Fibroblast of skin of scalp (primary cell): ENCODE measurements at regions not wholly inside any gene's neighbourhood (a gene's known extent, or its start where the extent isn't known, plus 50 kb on each side); places are given as distances from the start of the nearest gene placed in this dataset.

ENCODE experiments used
- DNase-seq: peaks from one replicate; pipeline ENCODE4 v3.0.0-alpha.2; 2013

DNA sequence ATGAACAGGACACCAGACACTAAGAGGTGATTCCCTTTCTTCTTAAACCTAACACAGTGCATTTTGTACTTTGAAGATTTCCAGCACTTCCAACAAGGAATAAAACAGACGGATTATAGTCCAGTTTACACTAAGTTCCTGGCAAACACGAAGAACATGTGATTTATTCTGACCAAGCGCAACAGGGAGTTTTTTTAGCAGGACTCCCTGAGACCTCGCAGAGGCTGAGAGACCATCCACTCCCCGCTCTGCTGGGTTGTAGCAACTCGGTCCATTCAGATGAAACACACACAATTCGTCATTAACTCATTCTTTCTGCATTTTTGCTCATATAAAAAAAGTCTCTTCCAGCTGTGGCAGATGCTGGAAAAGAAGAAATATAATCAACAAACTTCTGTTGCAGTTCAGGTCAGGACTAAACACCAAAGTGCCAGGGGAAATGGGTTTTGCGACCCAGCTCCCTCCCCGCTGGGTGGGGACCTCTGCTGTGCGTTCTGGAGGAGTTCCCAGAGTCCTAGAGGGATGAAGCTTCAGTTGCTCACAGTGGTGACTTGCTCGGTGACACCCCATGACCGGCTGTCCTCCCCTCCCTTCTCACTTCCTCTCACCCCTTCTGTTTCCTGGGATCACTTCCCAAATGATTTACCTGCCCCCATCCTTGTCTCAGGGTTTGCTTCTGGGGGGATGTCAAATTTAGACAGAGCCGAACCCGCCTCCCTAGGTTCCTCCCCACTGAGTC, 52.5 kb downstream of the KCNF1 start:
- peak; percentile 12 for DNase-seq

DNA sequence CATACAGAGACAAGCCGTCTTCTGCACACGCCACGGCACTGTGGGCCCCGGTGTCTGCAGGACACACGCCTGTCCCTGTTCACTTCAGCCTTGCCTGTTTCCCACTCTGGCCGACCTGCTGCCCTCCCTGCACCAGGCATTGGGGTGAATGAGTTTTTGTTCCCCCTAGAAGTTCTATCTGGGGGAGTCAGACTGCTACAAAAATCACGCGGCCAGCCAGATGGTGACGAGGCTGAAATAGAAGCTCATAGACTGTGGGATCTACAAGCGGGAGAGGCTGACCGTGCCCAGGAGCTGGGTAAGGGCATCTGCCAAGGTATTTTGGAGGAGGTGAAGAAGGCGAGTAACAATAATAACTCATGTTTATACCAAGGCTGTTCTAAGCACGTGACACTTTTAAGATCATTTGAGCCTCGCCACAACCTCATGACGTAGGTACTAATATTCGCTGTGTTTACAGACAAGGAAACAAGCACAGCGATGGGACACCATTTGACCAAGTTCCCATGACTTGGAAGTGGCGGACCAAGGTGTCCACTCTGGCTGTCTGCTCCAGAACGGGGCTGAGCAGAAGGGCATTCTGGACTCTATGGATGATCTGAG, 53.6 kb downstream of the KCNF1 start:
- DNase-seq = no peak

DNA sequence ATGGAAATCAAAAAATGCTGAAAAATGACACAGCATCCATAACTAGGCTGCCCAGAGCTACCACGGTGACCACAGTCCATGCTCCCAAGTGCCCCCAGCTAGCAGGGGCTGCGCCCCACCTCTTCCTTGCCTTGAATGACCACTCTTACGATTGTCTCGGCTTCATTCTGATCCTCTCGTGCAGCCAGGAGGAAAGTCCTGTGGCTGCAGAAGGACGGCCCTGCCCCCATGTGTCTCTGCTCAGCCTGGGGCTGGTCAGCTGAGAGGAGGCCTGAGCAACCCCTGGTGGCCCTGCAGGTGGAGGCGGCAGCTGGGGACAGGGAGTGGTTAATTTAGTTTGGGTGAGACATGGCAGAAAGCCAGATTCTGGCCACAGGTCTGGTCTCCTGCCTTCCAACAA, 54.3 kb downstream of the KCNF1 start:
- DNase-seq = no peak

DNA sequence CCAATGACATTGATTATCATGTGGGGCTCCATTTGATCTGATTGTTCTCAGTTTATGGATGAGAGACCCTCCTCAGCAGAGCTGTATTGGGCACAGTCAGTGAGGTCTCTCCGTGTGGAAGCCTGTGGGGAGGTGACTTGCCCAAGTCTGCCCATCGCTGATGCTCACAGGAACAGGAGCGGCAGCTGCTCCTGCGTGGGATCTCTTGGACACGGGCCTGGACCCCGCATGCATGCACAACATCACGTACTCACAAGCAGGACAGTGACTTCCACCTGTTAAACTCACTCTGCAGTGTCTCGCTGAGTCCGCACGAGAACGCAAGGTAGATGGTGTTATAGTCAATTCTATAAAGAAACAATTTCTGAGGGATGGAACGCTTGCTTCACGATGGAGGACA, 55.0 kb downstream of the KCNF1 start:
- DNase-seq = no peak

DNA sequence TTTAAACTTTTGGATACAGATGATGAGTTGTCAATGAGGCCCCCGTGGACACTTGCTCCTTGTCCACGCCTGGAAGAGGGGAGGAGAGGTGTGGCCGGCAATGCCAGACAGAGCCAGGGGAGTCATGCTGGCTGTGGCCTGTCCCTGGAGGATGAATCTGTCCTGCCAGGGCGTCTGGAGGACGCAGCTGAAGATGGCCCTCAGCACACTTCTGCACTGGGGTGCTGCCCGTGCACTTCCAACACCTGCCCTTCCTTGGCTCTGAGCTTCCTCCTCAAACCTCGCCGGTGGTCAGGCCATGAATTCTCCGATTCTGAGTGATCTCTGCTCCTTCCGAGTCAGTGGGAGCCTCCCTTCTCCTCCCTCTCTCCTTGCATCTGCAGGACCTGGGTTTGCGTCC, 56.4 kb downstream of the KCNF1 start:
- DNase-seq = no peak

DNA sequence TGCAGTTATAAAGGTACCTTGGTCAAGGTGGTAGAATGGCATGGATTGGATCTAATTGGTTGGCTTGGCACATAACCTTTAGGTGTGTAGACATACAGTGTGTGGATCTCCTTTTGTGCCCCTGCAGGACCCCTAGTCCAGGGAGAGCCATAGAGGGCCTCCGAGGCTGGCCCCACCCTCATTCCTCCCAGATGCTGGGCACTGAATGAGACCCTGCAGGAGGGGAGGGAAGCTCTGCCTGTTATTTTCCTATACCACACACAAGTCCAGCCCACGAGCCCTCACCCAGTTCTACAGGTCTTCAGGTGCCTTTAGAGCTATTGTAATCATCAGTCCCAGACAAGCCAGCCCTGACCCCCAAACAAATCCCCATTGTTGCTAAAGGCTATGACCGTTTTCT, 58.9 kb downstream of the KCNF1 start:
- no peak for DNase-seq

DNA sequence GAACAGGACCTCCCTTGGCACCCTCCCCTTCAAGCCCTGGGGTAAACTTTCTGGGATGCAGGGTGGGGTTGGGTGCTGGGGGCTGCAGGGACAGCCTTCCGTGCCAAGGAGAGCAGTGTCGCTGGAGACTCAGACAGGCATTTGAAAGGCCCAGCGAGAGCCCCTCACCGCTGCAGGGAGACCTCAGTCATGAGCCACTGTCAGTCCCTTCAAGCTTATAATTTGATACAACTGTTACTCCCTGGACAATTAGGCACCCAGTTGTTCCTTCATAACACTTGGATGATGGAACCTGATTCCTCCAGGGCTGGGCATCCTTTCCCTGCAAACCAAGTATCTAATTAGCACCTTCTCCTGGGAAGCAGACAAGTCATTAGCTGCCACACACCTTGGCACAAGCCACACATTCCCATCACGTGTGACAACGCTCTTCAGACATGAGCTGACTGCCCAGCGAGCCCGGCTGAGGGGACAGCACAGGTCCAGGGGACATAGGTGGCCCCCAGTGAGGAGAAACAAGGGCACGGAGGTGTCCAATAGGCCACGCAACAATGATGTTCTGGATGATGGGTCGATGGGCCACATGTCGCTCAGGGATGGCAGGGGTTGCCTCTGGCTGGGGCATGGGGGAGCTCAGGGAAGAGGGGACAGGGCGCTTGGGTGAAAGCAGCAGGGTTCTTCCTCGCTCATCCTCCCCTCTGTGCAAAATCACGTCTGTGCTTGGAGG, 59.6 kb downstream of the KCNF1 start:
- DNase-seq = no peak

DNA sequence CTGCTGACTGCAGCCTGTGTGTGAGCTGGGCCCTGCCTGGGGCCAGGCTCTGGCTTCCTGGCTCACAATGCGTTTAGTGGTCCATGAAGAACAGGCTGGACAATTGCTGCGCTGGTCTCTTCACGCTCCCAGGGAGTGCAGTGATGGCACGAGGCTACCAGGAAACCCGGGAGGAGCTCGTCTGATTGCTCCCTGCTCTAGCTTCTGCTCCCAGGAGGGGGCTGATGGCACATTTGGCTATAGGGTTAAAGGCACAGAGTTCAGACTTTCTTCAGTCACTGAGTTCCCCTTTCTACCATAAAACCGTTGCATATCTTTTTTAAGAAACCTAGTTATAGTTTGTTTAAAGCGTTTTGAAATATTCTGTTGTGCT, 60.1 kb downstream of the KCNF1 start:
- DNase-seq = no peak

DNA sequence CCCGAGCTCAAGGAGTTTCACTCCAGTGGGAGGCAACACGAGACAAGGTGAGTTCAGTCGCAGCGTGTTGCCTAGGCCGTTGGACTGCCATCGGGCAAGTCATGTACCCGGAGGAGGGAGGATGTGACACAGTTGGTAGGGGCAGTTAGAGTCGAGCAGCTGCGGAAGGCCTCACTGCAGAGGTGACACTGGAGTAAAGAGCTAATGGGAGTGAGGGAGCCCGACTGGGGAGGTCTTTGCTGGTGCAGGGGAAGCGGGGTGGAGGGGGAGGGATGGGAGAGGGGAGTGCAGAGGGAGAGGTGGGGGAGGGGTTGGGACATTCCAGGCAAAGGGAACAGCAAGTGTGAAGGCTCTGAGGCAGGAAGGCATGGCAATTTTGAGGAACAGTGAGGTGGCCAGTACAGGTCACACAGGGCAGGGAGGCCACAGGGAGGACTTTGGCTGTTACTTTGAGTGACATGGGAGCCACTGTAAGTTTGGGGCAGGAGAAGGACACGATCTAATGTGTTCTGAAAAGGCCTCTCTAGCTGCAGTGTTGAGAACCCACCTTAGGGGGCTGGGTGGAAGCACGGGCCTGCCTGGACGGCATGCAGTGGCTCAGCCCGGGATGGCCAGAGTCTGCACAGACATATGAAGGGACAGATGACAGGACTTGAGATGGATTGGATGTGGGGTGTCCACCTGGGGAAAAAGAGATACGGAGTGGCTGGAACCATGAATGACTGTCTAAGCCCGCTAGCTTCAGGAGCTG, 61.1 kb downstream of the KCNF1 start:
- DNase-seq = no peak

DNA sequence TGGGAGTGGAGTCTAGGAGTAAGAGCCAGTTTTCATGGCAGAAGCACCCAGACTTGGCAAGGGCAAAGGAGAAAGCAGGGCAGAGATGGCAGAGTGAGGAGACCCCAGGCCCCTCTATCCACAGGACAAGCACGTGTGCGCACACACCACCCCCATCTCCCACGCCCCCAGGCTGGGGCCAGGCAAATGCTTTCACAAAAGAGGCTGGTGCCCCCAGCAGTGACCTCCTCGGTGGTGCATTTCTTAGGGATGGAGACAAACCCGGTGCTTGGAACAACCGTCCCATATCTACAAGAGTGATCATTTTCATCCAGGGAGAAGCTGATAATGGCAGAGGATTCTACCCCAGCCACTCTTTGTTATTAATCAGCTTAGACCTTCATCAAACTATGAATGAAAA, 62.0 kb downstream of the KCNF1 start:
- DNase-seq = no peak

DNA sequence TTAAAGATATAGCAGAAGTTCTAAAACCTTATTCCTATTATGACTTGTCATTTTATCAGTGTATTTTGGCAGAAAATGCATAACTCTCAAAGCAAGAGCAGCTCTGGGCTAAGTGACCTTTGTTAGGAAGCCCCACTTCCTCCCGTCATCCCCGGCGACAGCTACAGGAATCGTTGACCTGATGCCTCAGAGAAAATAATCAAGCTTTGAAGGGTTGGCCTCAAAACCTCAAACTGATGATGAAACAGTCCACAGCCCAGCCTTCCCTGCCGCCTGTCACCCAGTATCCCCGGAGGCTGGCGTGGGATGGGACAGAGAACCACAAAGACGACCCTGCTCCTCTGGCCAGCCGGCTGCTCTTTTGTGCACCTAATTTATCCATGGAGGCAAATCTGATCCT, 65.3 kb downstream of the KCNF1 start:
- no peak for DNase-seq

DNA sequence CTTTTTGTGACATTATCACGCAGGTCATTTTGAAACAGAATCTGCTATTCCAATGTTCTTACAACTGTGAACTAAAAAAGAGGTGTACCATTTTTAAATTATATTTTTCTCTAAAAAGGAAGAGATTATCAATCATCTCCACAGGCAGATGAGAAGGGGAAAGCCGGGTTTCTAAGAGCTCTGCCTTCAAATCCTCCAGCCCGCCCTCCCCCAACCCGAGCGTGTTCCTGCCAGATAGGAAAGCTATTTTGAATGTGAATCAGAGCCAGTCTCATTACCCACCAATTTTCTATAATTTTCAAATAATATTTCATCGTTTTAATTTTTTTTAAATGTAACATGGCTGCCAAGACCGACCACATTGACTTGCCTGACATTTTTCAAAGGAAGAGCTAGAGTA, 65.9 kb downstream of the KCNF1 start:
- no peak for DNase-seq

DNA sequence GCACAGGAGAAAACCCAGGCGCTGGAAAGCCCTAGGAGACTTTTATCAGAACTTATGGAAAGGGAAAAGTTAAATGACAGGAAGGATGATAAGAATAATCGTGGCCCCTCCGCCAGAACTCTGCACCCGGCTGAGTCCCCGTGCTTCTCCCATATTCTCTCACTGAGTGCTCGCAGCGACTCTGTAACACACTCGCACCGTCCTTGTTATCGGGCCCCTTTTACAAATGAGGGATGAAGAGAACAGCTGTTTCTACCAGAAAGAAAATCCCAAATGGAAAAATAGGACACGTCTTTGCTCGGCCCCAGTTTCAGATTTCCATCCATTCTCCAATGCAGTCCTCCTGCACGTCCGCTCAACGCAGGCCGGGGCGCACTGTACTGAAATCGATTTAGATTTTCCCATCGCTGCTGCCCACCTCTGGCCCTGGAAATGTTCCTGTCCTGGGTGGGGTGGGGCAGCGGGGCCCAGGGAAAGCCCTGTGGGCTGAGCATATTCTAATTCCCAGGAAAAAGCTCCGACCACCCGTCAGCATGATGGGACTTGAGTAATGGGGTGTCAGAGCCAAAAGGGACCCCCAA, 66.4 kb downstream of the KCNF1 start:
- DNase-seq = no peak

DNA sequence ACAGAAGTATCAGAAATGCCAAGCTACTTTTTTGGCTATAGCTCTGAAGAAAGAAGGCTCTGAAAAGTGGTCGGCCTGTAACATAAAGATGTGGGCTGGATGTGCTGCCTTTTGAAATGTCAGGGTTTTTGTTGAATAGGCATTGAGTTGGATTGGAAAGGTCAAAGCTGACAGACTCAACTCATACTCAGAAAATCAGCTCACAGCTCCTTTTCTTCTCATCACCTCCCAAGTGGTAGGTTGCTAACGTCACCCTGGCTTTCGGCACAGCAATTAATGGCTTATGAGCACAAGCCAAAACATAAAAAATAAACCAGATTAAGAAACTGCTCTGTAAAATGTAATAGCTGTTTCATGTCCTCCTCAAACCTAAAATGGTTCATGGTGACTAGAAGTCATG, 68.3 kb downstream of the KCNF1 start:
- no peak for DNase-seq

DNA sequence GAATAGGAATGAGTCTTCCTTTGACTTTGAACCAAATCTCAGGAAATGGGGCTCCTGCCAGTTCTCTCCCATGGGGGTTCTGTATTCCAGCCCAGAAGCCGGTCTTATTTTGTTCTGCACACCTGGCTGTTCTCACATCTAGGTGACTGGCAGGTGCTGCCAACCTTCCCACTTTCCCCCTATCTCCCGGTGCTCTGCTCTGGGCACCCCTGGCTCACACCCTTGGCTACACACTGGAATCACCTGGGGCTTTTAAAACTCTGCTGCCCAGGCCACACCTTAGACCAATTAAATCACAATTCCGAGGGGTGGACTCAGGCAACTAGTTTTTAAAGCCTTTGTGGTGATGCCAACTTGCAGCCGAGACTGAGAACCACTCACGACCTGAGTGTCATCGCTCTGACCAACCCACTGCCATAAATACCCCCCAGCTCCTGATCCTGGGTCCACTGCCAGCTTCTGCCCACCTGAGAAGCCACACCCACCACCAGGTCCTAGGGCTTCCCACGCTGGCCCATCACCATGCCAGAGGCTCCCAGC, 69.2 kb downstream of the KCNF1 start:
- DNase-seq = no peak

DNA sequence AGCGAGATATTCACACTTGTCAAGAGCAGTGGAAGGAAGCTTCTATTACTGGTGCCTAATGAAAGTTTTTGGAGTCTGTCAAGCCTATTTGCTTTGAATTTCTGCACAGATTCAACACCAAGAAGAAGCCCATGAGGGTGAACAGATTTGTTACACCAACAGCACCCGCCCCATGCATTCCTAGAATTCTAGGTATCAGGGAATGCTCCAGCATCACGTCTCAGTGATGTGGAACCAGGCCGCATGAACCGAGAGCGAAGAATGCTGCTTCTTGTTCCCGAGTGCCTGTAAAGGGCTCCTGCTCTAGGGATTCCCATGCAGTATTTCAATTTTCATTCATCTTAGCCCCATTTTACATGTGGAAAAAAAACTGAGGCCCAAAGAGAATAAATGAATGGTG, 69.7 kb downstream of the KCNF1 start:
- DNase-seq = no peak

DNA sequence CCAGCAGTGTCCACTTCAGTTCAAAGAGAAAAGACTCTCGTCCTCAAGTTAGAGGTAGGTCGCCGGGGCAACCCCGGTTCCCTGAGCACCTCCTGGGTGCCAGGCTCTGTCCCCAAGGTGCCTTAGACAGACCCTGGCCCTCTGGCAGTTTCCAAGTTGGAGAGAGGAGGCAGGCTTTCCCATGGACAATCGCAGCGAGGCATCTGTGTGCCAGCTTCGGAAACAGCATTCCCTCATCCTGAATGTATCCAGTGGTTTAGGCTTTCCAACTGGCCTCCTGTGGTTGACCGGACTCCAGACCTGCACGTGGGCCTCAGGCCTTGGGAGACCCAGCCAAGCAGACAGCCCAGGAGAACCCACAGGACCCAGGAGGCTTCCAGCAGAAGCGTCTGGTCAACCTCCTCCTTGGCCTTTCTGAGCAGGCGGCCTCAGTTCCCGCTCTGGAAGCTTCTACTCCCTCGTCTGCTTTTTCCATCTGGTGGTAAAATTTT, 70.3 kb downstream of the KCNF1 start:
- no peak for DNase-seq

DNA sequence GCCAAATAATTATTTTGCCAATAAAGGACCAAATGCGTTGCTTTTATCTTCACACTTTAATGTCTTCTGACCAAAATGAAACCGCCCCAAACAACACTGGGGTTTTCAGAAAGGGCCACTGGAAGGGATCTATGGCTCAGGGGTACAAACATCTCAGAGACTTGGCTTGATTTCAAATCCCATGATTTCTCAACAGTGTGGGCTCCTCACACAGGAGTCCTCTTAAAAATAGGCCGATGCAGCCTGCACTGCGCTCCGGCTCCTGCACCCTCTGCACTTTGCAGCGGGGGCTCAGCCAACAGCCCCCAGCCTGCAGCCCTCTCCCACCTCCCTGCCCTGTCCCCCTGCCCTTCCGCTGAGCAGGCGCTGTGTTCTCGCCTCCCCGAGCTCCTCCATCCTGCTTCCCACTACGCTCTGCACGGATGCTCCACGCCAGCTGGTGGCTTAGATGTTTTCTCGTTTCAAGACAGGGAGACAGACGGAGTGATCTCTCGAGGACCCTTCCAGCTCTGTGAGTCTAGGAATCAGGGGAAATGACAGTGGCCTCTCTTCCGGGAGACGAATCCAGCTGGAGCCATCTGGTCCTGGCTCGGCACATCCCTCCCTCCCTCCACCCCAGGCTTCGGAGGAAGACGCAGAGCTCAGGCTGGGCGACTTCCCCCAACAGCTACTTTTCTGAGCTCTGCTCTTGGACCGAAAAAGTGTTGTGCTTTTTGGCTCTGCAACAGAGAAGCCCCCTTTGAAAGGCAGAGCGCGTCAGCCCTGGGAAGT, 71.4 kb downstream of the KCNF1 start:
- DNase-seq = no peak

DNA sequence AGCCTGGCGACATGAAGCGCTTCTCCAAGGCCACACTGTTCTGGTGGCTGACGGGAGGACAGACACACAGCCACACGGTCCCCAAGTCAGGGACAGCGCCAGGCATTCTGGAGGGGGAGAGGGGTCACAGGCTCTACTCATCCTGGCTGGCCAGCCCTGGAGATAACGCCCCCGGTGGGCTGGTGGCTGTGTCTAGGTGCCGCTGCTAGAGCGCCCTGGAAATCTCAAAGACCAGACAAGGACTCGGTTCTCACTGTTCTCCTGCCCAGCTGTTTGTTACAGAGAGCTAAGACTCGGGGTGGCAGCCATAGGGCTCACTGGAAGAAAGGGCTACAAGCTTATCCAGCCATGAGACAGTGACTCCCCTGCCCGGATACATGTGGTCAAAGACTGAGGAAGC, 72.0 kb downstream of the KCNF1 start:
- no peak for DNase-seq

DNA sequence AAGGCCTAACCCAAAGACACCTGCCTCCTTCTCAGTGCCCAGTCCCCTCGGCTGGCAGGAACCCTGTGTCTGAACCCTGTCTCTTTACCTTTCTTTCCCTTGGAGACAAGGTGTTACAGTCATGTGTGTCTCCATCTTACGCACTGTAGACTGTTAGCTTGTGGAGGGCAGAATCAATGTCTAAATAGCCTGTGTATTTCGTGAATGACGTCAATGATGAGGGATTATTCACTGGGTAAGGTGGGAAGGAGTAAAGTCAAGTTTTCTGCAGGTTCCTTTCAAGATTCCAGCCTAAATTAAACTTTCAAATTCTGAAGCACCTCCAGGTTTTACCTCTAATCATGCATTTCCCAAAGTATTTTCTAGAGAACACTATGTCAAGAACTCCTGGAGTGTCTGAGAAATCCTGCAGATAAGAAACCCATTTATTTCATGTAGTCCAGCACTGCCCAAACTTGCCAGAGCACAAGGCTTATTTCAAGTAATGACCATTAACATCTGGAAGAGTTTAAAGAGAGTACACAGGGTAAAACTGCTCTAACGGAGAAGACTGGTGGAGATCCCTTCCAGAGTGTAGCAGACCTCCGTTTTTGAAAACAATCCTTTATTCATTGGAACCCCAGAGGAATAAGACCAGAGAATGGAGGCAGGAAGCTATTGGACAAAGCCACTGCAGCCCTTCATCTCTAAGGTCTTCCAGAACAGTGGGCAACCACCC, 72.8 kb downstream of the KCNF1 start:
- no peak for DNase-seq

DNA sequence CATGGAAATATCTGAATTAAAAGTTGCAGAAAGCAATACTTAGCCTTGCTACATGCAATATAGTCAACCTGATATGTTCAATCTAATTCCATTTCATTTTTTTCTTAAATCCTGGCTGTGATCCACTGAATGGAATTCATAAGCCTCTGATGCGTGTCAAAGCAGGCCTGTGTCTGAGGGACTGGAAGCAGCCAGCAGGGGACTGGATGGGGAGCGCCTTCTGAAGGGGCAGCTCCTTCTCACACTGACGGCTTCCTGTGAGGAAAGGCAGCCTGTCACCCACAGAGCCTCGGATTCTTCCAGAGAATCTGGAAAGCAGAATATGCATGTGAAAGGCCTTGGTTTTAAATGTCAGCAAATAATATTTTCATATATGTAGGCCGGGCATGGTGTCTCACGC, 73.5 kb downstream of the KCNF1 start:
- peak; percentile 51 for DNase-seq
